Head of caudate nucleus (tissue), 42 donors: ENCODE measurements at regions not wholly inside any gene's neighbourhood (a gene's known extent, or its start where the extent isn't known, plus 50 kb on each side); places are given as distances from the start of the nearest gene placed in this dataset.

Source experiments
- DNase-seq, 42 donors: peaks; one replicate each; pipeline versions ENCODE4 v3.0.0 to v3.0.0-alpha.2; 2020 to 2021; ENCODE audit warnings: mixed read lengths in 7 of 42
- intact Hi-C: fragments of 100-400 bp; cut with DNase I; formaldehyde crosslinking; loops from one replicate; pipeline ENCODE4 v1.15.0; 2022

DNA sequence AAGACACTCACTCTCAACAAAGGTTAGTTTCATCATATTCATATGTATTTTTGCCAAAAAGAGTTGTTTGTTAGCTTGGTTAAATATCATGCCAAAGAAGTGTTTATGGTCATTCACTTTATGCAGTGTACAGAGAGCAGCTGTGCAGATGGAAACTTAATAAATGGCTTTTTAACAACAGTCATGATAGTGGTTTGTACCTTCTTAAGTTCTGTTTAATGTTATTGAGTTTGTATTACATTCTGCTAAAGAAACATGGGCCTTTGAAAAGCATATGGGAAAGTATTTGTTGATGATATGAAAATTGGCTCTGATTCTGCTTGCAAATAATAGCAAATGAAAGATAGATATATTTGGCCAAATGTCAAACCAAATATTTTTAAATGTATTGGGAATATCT is 607.3 kb downstream of the NCAM2 start:
- no peak for DNase-seq
- intact Hi-C loops, result no loop called here

DNA sequence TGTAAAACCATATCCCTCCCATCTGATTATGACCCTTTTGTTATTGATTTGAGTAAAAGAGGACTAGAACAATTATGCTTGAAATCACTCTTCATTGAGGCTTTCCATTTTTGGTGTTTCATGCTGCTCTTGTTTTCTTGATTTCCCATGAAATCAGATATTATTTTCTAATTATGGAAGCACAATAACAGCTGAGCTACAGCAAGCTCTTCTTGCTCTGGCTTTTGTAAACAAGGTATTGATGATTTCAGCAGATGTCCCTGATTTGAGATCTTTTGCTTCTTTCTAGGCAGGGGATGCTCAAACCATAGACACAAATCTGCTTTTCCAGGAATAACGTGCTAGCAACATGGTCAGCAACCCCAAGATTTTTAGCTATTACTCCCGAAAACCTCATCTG is 607.8 kb downstream of the NCAM2 start:
- no peak for DNase-seq
- intact Hi-C loops, result no loop called here

- intact Hi-C loops, result no loop called here
- DNase-seq, result peak in 23 of 42 donors; percentile 5 to 81 (median 28)
These were observed 614.3 kb downstream of the NCAM2 start for GRCh38 chr21:21612466-21612865.

GRCh38 chr21:21614966-21615365 is 616.8 kb downstream of the NCAM2 start:
- intact Hi-C loops, result no loop called here
- no peak for DNase-seq

GRCh38 chr21:21622460-21623234 is 624.4 kb downstream of the NCAM2 start:
- no peak for DNase-seq
- intact Hi-C loops, result no loop called here

- DNase-seq, result no peak
- intact Hi-C loops, result no loop called here
These were observed 626.5 kb downstream of the NCAM2 start for GRCh38 chr21:21624674-21625073.

GRCh38 chr21:21631961-21632360 is 633.8 kb downstream of the NCAM2 start:
- intact Hi-C loops, result no loop called here
- peak in 3 of 42 donors; percentile 4 to 16 (median 9) for DNase-seq

GRCh38 chr21:21632926-21633325 is 634.7 kb downstream of the NCAM2 start:
- intact Hi-C loops, result no loop called here
- no peak for DNase-seq

GRCh38 chr21:21661741-21662140 is 663.5 kb downstream of the NCAM2 start:
- no peak for DNase-seq
- intact Hi-C loops, result no loop called here

DNA sequence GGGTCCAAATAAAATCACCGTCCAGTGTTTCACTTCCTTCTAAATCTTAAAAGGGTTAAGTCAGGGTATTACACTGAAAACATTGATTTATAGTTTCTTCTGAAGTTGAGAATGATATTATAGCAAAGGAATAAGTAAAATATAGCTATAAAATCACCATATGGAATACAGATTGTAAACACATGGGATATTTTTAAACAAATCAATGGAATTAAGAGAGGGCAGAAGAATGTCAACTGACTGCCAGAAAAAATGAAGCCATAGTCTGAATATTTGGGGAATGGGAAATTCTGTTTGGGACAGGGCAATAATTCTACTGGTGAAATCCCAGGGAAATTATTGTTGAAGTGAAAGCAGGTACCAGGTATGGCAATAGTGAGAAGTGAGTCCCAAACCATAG is 664.6 kb downstream of the NCAM2 start:
- intact Hi-C loops, result no loop called here
- no peak for DNase-seq

- intact Hi-C loops, result no loop called here
- DNase-seq, result no peak
These were observed 666.7 kb downstream of the NCAM2 start for GRCh38 chr21:21664871-21665270.

- no peak for DNase-seq
- intact Hi-C loops, result no loop called here
These were observed 668.5 kb downstream of the NCAM2 start for GRCh38 chr21:21666689-21667088.

DNA sequence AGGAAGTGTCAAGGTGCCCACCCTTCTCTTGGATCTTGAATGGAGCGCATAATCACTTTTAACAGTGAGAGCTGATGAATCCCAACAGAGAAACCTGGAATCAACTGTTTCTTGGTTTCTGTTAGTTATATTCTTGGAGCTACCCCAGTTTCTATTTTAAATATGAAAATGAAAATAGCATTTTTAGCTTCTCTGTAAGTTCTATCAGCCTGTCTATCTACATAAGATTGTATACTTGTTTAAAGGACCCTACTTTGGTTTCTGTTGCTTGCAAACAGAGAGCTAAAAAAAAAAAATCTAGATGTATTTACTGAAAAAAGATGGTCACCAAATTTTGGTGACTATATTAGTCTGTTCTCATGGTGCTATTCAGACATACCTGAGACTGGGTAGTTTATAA is 670.0 kb downstream of the NCAM2 start:
- intact Hi-C loops, result no loop called here
- DNase-seq, result no peak

- intact Hi-C loops, result no loop called here
These were observed 675.8 kb downstream of the NCAM2 start for GRCh38 chr21:21673959-21674358.

GRCh38 chr21:21675601-21676000 is 677.4 kb downstream of the NCAM2 start:
- DNase-seq, result no peak
- intact Hi-C loops, result no loop called here

More at GRCh38 chr21:21673959-21674358, 675.8 kb downstream of the NCAM2 start:
- no peak for DNase-seq

GRCh38 chr21:21682172-21682571 is 684.0 kb downstream of the NCAM2 start:
- intact Hi-C loops, result no loop called here
- DNase-seq, result no peak

GRCh38 chr21:21688889-21689288 is 690.7 kb downstream of the NCAM2 start:
- intact Hi-C loops, result no loop called here
- peak in 4 of 42 donors; percentile 4 to 46 (median 16) for DNase-seq

- intact Hi-C loops, result no loop called here
- no peak for DNase-seq
These were observed 692.0 kb downstream of the NCAM2 start for GRCh38 chr21:21690068-21690665.

DNA sequence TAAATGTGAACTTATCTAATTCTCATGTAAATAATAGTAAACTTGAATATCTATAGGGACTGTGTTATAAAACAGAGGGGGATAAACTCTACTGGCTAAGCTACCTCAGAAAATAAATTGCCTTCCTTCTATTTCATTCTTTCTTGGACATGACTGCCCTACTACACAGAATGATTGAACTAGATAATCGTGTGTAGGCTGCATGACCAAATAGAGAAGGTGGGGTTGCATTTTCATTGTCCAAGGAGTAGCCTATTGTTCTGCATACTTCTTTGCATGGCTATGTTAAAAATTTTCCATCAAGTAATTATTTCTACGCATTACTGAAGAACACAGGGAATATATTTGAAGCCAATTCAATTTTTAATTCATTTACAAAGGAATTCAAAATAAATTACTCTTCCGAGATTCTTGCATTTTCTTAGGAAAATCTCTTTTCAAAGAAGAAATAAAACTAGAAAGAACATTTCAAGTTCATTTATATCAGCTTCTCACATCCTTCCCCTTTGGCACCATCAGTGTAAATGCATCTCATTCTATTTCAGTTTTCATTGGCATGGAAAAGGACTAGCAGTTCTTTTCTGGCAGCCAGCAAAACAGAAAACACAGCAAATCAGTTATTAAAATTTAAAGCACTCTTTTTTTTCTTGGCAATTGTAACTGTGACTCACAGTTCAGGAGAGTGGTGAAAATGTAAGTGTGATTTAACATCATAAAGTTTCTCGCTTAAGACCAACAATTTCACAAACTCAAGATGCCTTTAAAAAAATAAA is 714.7 kb downstream of the NCAM2 start:
- DNase-seq, result no peak

GRCh38 chr21:21713651-21714180 is 715.5 kb downstream of the NCAM2 start:
- peak in 3 of 42 donors; percentile 7 to 36 (median 24) for DNase-seq
- intact Hi-C loops, result no loop called here

More for the DNA sequence above, 714.7 kb downstream of the NCAM2 start:
- intact Hi-C loops, result no loop called here
